Muscle of leg (tissue), 3 donors: ENCODE measurements at regions not wholly inside any gene's neighbourhood (a gene's known extent, or its start where the extent isn't known, plus 50 kb on each side); places are given as distances from the start of the nearest gene placed in this dataset.
"Not testable (repeated sequence)": the region's sequence is repeated elsewhere in the genome, so short reads cannot be mapped to it uniquely, and the experiment has no call there.

Experiments used
- DNase-seq: peaks from one replicate; pipeline ENCODE4 v3.0.0; 2013
- H3K27ac ChIP-seq: one replicate; pipeline ENCODE4 v1.5.1; 2013; ENCODE audit warnings: mild to moderate bottlenecking, low read length, control low read depth
- H3K27me3 ChIP-seq: one replicate; pipeline ENCODE4 v1.6.1; 2013; ENCODE audit warnings: low read length; ENCODE audit not compliant: control insufficient read depth, insufficient read depth
- H3K36me3 ChIP-seq: one replicate; pipeline ENCODE4 v1.6.1; 2013; ENCODE audit warnings: low read length; ENCODE audit not compliant: control insufficient read depth, insufficient read depth
- H3K4me1 ChIP-seq: one replicate; pipeline ENCODE4 v1.6.1; 2013; ENCODE audit warnings: low read length; ENCODE audit not compliant: control insufficient read depth, insufficient read depth
- H3K4me3 ChIP-seq: one replicate; pipeline ENCODE4 v1.5.1; 2013; ENCODE audit warnings: low read length, control low read depth
- H3K9me3 ChIP-seq: replicated peaks from 2 replicates; pipeline ENCODE4 v1.6.1; 2013; ENCODE audit warnings: low read depth, low read length; ENCODE audit not compliant: control insufficient read depth
- WGBS: methylation state at CpG from one replicate; pipeline ENCODE4 v1.1.5; 2013; ENCODE audit warnings: missing lambda C conversion rate; ENCODE audit not compliant: insufficient coverage; 5-methylcytosine and 5-hydroxymethylcytosine counted together

GRCh38 chr14:106460916-106461315 lies 934.5 kb downstream of the TMEM121 start:
- no peak overlapping the region for H3K4me3 ChIP-seq
- H3K9me3 ChIP-seq: peaks cover 24% of the 10 kb centered on the region
- no peaks in the 10 kb centered on the region for H3K36me3 ChIP-seq
- H3K27ac ChIP-seq: no peak overlapping the region
- DNase-seq: no peak
- no peaks in the 10 kb centered on the region for H3K27me3 ChIP-seq
- no CpG with 5 or more reads among the region's 25 CpGs for WGBS
- H3K4me1 ChIP-seq: no peaks in the 10 kb centered on the region

GRCh38 chr14:106466483-106466882 lies 940.1 kb downstream of the TMEM121 start:
- no CpG with 5 or more reads among the region's 4 CpGs for WGBS
- not testable (repeated sequence) for H3K4me1 ChIP-seq, H3K9me3 ChIP-seq, H3K36me3 ChIP-seq, H3K4me3 ChIP-seq, H3K27me3 ChIP-seq, H3K27ac ChIP-seq, DNase-seq

DNA sequence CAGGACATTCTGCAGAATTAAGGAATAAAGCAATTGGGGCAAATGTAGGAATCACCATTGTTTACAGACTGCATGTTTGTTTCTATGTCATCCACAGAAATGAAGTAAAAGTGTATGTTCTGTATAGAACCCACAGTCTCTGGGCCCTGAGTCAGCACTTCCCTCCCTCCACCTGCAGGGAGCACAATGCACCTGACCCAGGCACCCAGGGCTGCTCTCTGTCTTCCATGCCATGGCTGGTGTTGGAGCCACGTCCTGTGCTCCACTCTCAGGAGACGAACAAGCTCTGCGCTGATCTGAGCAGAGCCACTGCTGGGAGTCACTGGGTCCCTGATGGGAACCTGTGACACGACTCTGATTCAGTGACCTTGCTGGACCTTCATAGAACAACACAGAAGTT lies 942.5 kb downstream of the TMEM121 start:
- not testable (repeated sequence) for H3K27me3 ChIP-seq, H3K9me3 ChIP-seq, H3K4me3 ChIP-seq, DNase-seq, H3K4me1 ChIP-seq, H3K27ac ChIP-seq, H3K36me3 ChIP-seq
- WGBS: no CpG with 5 or more reads among the region's 4 CpGs

DNA sequence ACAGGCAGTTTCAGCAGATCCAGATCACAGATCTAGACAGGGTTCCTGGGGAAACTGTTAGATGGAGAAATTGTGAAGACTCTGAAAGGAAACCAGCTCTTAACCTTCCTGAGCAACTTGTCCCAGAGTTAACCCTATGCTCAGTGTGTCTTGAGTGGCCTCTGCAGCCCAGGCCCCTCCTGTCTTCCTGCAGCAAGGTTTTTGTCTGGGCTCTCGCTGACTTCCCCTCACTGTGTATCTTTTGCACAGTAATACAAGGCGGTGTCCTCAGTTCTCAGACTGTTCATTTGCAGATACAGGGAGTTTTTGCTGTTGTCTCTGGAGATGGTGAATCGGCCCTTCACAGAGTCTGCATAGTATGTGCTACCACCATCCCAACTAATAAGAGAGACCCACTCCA lies 943.6 kb downstream of the TMEM121 start:
- H3K4me3 ChIP-seq, H3K27ac ChIP-seq, H3K9me3 ChIP-seq, H3K36me3 ChIP-seq, H3K4me1 ChIP-seq, H3K27me3 ChIP-seq, DNase-seq: not testable (repeated sequence)
- WGBS: no CpG with 5 or more reads among the region's 3 CpGs

DNA sequence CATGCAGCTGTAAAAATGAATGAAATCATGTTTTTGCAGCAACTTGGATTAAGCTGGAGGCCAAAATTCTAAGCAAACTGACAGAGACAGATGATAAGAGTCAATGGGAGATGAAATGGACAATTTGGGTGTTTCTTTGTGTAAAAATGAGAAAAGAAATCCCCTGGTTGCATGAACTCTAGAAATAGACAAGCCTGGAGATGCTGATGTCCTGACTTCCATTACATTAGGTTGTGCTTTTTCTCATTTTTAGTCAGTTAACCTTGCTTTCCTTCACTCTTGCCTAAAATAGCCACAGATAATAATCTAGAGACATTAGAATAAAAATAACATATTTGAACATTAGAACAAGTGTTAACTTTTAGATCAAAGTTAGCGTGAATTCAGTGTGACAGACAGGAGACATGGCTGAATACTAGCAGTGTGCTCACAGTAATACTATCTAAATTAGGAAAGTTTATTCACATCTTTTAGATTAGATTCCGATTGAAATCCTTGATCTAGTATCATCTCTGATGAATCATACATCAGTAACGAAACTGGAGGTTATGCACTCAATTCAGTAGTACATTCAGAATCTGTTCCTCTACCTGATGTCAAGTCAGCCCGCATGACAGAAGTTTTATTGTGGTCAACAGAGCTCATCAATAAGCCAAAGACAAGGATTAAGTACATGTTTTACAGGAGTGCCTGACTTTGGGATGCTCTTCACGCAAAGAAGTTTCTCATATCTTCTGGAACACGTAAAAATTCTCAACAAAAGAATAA lies 948.1 kb downstream of the TMEM121 start:
- not testable (repeated sequence) for H3K27me3 ChIP-seq, H3K36me3 ChIP-seq, H3K4me3 ChIP-seq, DNase-seq, H3K9me3 ChIP-seq, H3K27ac ChIP-seq, H3K4me1 ChIP-seq
- WGBS: no CpG with 5 or more reads among the region's 6 CpGs

GRCh38 chr14:106475214-106475613 lies 948.8 kb downstream of the TMEM121 start:
- H3K27ac ChIP-seq, DNase-seq, H3K27me3 ChIP-seq, H3K4me3 ChIP-seq, H3K4me1 ChIP-seq, H3K9me3 ChIP-seq, H3K36me3 ChIP-seq: not testable (repeated sequence)
- no CpG with 5 or more reads among the region's 3 CpGs for WGBS

DNA sequence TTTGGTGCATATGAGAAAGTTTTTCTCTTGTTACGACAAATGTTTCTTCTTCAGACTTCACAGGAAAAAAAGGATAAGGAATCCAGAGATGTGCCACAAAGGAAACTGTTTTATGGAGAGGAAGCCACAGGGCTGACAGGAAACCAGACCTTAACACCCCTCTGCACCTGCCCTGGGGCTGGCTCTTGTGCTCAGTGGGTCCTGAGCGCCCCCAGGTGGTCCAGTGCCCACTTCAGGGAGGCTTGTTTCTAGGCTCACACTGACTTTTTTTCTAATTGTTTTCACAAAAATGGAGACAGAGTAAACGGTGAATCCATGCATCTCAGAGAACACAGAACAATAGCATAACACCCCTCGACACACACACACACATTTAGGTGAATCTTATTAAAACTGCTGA lies 951.2 kb downstream of the TMEM121 start:
- not testable (repeated sequence) for H3K27me3 ChIP-seq, H3K4me3 ChIP-seq, DNase-seq, H3K4me1 ChIP-seq, H3K9me3 ChIP-seq, H3K27ac ChIP-seq, H3K36me3 ChIP-seq
- no CpG with 5 or more reads among the region's 4 CpGs for WGBS

GRCh38 chr14:106480287-106480686 lies 953.9 kb downstream of the TMEM121 start:
- not testable (repeated sequence) for DNase-seq, H3K27me3 ChIP-seq, H3K27ac ChIP-seq, H3K9me3 ChIP-seq, H3K4me3 ChIP-seq, H3K4me1 ChIP-seq, H3K36me3 ChIP-seq
- WGBS: no CpG with 5 or more reads among the region's 34 CpGs

- not testable (repeated sequence) for H3K27ac ChIP-seq, H3K4me1 ChIP-seq, H3K36me3 ChIP-seq, H3K27me3 ChIP-seq, H3K9me3 ChIP-seq, DNase-seq, H3K4me3 ChIP-seq
- WGBS: no CpG with 5 or more reads among the region's 45 CpGs
Measured at GRCh38 chr14:106482213-106482612, 955.8 kb downstream of the TMEM121 start.

- H3K27me3 ChIP-seq: no peaks in the 10 kb centered on the region
- H3K36me3 ChIP-seq: no peaks in the 10 kb centered on the region
- no peak overlapping the region for H3K4me3 ChIP-seq
- H3K27ac ChIP-seq: no peak overlapping the region
- no CpG with 5 or more reads among the region's 2 CpGs for WGBS
- peaks cover 29% of the 10 kb centered on the region for H3K9me3 ChIP-seq
- no peaks in the 10 kb centered on the region for H3K4me1 ChIP-seq
- DNase-seq: no peak
Measured at GRCh38 chr14:106487600-106487999, 961.2 kb downstream of the TMEM121 start.

- Histone ChIP-seq H3K27ac (no peak overlapping the region), H3K9me3 (peaks cover 32% of the 10 kb centered on the region), H3K4me3 (no peak overlapping the region), H3K27me3 (no peaks in the 10 kb centered on the region), H3K36me3 (no peaks in the 10 kb centered on the region), H3K4me1 (no peaks in the 10 kb centered on the region)
- no CpG with 5 or more reads among the region's 1 CpG for WGBS
- no peak for DNase-seq
Measured at GRCh38 chr14:106488291-106488690, 961.9 kb downstream of the TMEM121 start.
